ENCODE measurements at regions not wholly inside any gene's neighbourhood (a gene's known extent, or its start where the extent isn't known, plus 50 kb on each side); places are given as distances from the start of the nearest gene placed in this dataset.

DNA sequence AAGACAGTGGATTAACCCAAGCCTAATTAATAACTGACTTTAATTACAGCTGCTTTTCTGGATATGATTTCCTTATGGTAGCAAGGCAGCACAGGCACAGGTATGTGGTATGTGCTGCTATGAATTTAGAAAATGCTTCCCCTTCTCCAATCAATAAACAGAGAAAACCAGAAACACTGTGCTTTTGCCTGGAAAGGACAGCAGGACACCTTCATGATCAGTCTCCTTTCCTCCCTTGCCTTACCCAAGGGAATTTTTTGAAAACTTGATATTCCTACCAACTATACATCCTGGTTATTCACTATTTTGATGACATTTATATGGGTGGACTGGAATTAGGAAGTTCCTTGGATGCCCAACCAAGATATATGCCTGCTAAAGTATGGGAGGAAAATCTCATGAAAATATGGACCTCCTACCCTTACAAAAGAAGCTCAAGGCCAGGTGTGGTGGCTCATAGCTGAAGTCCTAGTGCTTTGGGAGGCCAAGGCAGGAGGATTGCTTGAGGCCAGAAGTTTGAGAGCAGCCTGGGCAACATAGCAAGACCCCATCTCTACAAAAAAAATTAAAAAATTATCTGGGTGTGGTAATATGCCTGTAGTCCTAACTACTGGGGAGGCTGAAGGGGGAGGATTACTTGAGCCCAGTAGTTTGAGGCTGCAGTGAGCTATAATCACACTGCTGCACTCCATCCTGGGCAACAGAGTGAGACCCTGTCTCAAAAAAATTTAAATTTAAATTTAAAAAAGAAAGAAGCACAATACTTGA, 106.3 kb upstream of the WAC start:
- TF ChIP-seq, protein P1, sequence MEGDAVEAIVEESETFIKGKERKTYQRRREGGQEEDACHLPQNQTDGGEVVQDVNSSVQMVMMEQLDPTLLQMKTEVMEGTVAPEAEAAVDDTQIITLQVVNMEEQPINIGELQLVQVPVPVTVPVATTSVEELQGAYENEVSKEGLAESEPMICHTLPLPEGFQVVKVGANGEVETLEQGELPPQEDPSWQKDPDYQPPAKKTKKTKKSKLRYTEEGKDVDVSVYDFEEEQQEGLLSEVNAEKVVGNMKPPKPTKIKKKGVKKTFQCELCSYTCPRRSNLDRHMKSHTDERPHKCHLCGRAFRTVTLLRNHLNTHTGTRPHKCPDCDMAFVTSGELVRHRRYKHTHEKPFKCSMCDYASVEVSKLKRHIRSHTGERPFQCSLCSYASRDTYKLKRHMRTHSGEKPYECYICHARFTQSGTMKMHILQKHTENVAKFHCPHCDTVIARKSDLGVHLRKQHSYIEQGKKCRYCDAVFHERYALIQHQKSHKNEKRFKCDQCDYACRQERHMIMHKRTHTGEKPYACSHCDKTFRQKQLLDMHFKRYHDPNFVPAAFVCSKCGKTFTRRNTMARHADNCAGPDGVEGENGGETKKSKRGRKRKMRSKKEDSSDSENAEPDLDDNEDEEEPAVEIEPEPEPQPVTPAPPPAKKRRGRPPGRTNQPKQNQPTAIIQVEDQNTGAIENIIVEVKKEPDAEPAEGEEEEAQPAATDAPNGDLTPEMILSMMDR (IDR thresholded peaks at IDR 0.05), result no peak
- TF ChIP-seq POLR2A (IDR thresholded peaks at IDR 0.05), result no peak
